ENCODE measurements at regions not wholly inside any gene's neighbourhood (a gene's known extent, or its start where the extent isn't known, plus 50 kb on each side); places are given as distances from the start of the nearest gene placed in this dataset.

DNA sequence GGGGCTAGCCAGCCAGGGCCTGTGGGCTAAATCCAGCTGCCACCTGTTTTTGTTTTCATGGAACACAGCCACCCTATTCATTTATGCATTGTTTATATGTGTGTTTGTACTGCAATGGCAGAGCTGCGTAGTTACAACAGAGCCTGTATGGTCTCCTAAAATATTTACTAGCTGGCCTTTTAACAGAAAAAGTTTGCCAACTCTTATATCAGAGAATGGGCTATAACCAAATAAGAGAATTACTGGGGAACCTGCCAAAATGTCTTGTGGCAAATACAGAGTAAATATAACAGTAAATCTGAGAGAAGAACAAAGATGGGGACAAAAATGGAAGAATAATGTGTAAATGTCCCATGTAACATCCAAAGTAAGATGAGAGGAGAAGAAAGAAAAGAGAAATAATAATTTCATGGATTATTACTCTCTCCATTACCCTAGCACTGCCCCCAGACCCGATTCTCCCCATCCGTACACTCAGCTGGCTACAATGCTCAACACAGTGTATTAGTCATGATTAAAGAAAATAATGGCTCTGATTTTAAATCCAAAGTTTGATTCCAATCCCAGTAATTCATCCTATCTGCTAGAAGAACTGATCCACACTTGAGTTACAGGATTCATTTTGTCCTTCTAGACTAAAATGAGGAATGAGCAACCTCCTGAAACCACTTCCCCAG, 249.3 kb downstream of the LRATD1 start:
- Histone ChIP-seq H3K27me3 (ENCODE audit: control insufficient read depth, low read length) (0 out of 2 replicates have a peak, but pooled peaks cover 4% of the 10 kb centered on the region), H3K36me3 (ENCODE audit: control insufficient read depth, low read length) (no peaks in the 10 kb centered on the region), H3K4me1 (ENCODE audit: control insufficient read depth, low read length) (no peaks in the 10 kb centered on the region), H4K20me1 (ENCODE audit: control insufficient read depth, insufficient read depth, low read depth, low read length) (no peaks in the 10 kb centered on the region), H3K9me3 (ENCODE audit: control insufficient read depth, insufficient read depth, low read length) (no peaks in the 10 kb centered on the region), H3F3A (ENCODE audit: control insufficient read depth, insufficient read depth) (no peaks in the 10 kb centered on the region), H3K4me2 (ENCODE audit: low read length) (no peak overlapping the region), H3K4me3 (ENCODE audit: low read length) (no peak overlapping the region), H3K9me2 (replicated peaks; ENCODE audit: control insufficient read depth, low read length) (no peaks in the 10 kb centered on the region), H3K79me2 (ENCODE audit: control insufficient read depth, low read length) (no peaks in the 10 kb centered on the region), H3K27ac (ENCODE audit: low read depth, low read length) (no peak overlapping the region)
- no peak for TF ChIP-seq EZH2phosphoT487 (IDR thresholded peaks at IDR 0.05; ENCODE audit: borderline replicate concordance, low read length)

DNA sequence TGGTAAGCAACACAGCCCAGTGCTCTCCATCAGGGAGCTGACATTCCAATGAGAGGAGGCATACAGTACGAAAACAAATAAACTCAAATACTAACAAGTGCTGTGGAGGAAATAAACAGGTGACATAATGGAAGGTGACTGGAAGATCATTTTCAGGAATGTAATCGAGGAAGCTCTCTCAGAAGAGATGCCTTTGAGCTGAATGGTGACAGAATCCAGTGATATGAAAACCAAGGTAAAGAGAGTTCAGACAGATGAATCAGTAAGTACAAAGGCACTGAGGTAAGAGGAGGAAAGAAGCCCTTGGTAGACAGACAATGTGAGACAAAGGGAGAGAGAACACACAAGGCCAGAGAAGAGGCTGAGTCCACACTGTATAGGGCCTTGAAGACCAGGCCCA, 252.1 kb downstream of the LRATD1 start:
- Histone ChIP-seq H3K4me1 (ENCODE audit: control insufficient read depth, low read length) (no peaks in the 10 kb centered on the region), H3K79me2 (ENCODE audit: control insufficient read depth, low read length) (no peaks in the 10 kb centered on the region), H3K27me3 (ENCODE audit: control insufficient read depth, low read length) (0 out of 2 replicates have a peak, but pooled peaks cover 4% of the 10 kb centered on the region), H3F3A (ENCODE audit: control insufficient read depth, insufficient read depth) (no peaks in the 10 kb centered on the region), H3K27ac (ENCODE audit: low read depth, low read length) (no peak overlapping the region), H3K9me3 (ENCODE audit: control insufficient read depth, insufficient read depth, low read length) (no peaks in the 10 kb centered on the region), H4K20me1 (ENCODE audit: control insufficient read depth, insufficient read depth, low read depth, low read length) (no peaks in the 10 kb centered on the region), H3K36me3 (ENCODE audit: control insufficient read depth, low read length) (no peaks in the 10 kb centered on the region), H3K9me2 (replicated peaks; ENCODE audit: control insufficient read depth, low read length) (no peaks in the 10 kb centered on the region), H3K4me2 (ENCODE audit: low read length) (no peak overlapping the region), H3K4me3 (ENCODE audit: low read length) (no peak overlapping the region)
- TF ChIP-seq EZH2phosphoT487 (IDR thresholded peaks at IDR 0.05; ENCODE audit: borderline replicate concordance, low read length), result no peak
- TF ChIP-seq, protein P1, sequence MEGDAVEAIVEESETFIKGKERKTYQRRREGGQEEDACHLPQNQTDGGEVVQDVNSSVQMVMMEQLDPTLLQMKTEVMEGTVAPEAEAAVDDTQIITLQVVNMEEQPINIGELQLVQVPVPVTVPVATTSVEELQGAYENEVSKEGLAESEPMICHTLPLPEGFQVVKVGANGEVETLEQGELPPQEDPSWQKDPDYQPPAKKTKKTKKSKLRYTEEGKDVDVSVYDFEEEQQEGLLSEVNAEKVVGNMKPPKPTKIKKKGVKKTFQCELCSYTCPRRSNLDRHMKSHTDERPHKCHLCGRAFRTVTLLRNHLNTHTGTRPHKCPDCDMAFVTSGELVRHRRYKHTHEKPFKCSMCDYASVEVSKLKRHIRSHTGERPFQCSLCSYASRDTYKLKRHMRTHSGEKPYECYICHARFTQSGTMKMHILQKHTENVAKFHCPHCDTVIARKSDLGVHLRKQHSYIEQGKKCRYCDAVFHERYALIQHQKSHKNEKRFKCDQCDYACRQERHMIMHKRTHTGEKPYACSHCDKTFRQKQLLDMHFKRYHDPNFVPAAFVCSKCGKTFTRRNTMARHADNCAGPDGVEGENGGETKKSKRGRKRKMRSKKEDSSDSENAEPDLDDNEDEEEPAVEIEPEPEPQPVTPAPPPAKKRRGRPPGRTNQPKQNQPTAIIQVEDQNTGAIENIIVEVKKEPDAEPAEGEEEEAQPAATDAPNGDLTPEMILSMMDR (IDR thresholded peaks at IDR 0.05; ENCODE audit: low read depth, low read length, poor library complexity, severe bottlenecking), result no peak

DNA sequence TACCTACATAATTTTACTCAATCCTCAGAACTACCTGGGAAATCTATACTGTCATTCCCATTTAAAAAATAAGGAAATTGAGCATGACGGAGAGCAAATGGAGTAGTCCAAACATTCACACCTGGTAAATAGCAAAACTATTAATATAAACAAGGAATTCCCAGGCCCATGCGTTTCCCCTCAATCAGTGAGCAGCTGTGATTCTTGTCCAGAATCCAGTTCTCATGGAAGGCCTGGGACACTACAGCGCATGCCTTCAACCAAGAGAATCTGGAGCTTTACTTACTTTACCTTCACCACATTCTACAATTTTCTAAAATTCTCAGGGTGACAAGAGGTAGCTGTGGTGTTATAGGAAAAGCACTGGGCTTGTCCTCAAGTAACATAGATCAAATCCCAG, 259.0 kb downstream of the LRATD1 start:
- no peaks in the 10 kb centered on the region for H4K20me1 ChIP-seq (ENCODE audit: control insufficient read depth, insufficient read depth, low read depth, low read length)
- H3K9me2 ChIP-seq (replicated peaks; ENCODE audit: control insufficient read depth, low read length), result no peaks in the 10 kb centered on the region
- H3F3A ChIP-seq (ENCODE audit: control insufficient read depth, insufficient read depth), result no peaks in the 10 kb centered on the region
- no peaks in the 10 kb centered on the region for H3K79me2 ChIP-seq (ENCODE audit: control insufficient read depth, low read length)
- H3K27ac ChIP-seq (ENCODE audit: low read depth, low read length), result no peak overlapping the region
- no peaks in the 10 kb centered on the region for H3K36me3 ChIP-seq (ENCODE audit: control insufficient read depth, low read length)
- H3K4me2 ChIP-seq (ENCODE audit: low read length), result no peak overlapping the region
- no peaks in the 10 kb centered on the region for H3K9me3 ChIP-seq (ENCODE audit: control insufficient read depth, insufficient read depth, low read length)
- H3K27me3 ChIP-seq (ENCODE audit: control insufficient read depth, low read length), result no peaks in the 10 kb centered on the region
- TF ChIP-seq EZH2phosphoT487 (IDR thresholded peaks at IDR 0.05; ENCODE audit: borderline replicate concordance, low read length), result no peak
- TF ChIP-seq, protein P1 (IDR thresholded peaks at IDR 0.05; ENCODE audit: low read depth, low read length, poor library complexity, severe bottlenecking), result no peak
- no peaks in the 10 kb centered on the region for H3K4me1 ChIP-seq (ENCODE audit: control insufficient read depth, low read length)
- H3K4me3 ChIP-seq (ENCODE audit: low read length), result no peak overlapping the region

DNA sequence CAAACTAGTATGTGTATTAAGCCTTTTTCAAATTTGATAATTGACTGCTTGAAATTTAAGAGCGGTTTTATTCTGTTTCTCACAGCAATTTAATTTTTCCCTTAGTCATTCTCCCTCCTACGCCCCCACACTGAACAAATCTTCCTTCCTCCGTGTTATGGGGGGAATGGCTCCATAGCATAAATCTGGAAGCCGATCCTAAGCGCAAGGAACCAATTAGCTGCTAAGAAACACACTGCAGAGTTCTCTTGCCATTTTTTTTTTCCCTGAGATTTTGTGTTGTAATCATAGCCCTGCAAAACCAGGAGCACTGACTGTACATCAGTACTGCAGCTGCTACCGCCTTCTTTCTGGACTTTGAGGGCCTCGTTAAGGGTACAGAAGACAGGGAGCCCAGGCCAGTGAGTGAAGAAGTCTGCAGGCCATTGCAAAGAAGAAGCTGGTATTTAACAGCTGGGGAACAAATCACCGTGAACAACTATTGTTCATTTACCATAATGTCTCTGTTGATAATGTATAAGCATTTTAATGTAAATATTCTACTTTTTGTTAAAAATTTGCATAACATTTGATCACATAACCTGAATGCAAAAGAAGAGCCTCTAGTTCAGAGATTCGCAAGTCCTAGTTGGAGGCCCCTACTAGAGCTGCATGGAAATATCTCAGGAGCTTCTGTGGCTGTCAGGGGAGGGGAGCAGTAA, 264.0 kb downstream of the LRATD1 start:
- no peaks in the 10 kb centered on the region for H3K79me2 ChIP-seq (ENCODE audit: control insufficient read depth, low read length)
- no peak for TF ChIP-seq EZH2phosphoT487 (IDR thresholded peaks at IDR 0.05; ENCODE audit: borderline replicate concordance, low read length)
- TF ChIP-seq, protein P1 (IDR thresholded peaks at IDR 0.05; ENCODE audit: low read depth, low read length, poor library complexity, severe bottlenecking), result no peak
- H3K4me1 ChIP-seq (ENCODE audit: control insufficient read depth, low read length), result no peaks in the 10 kb centered on the region
- H3K4me2 ChIP-seq (ENCODE audit: low read length), result no peak overlapping the region
- H3K9me2 ChIP-seq (replicated peaks; ENCODE audit: control insufficient read depth, low read length), result no peaks in the 10 kb centered on the region
- peaks cover 2% of the 10 kb centered on the region; the same call in 1 of the 2 replicates for H3K27me3 ChIP-seq (ENCODE audit: control insufficient read depth, low read length)
- H4K20me1 ChIP-seq (ENCODE audit: control insufficient read depth, insufficient read depth, low read depth, low read length), result no peaks in the 10 kb centered on the region
- no peak overlapping the region for H3K4me3 ChIP-seq (ENCODE audit: low read length)
- H3K27ac ChIP-seq (ENCODE audit: low read depth, low read length), result no peak overlapping the region
- no peaks in the 10 kb centered on the region for H3F3A ChIP-seq (ENCODE audit: control insufficient read depth, insufficient read depth)
- H3K36me3 ChIP-seq (ENCODE audit: control insufficient read depth, low read length), result no peaks in the 10 kb centered on the region
- H3K9me3 ChIP-seq (ENCODE audit: control insufficient read depth, insufficient read depth, low read length), result no peaks in the 10 kb centered on the region

Measured in DOHH2 (cell line).